CD4-positive, alpha-beta T cell (primary cell): ENCODE measurements at regions not wholly inside any gene's neighbourhood (a gene's known extent, or its start where the extent isn't known, plus 50 kb on each side); places are given as distances from the start of the nearest gene placed in this dataset.

Experiments
- ATAC-seq: fragments of 200-7000 bp; cut with Tn5 transposase; one replicate; pipeline ENCODE4 v1.10.0; 2022; ENCODE audit warnings: mild to moderate bottlenecking; ENCODE audit not compliant: poor library complexity
- CTCF ChIA-PET: fragments of 350-600 bp; sonication (Branson Sonifier 250); formaldehyde crosslinking; loops from one replicate; lab custom pipeline; 2021; ENCODE audit warnings: antibody characterized with exemption, inconsistent platforms; lab: Charles Lee
- POLR2A ChIA-PET: fragments of 350-600 bp; sonication (Branson Sonifier 250); formaldehyde crosslinking; loops from one replicate; lab custom pipeline; 2021; ENCODE audit warnings: antibody characterized with exemption, inconsistent platforms; lab: Charles Lee
- DNase-seq, 14 experiments: peaks; one replicate each; pipeline ENCODE4 v3.0.0-alpha.2; 2013 to 2020; ENCODE audit warnings: mixed read lengths in 2 of 14
- H3K27ac ChIP-seq, 2 donors: one replicate each; pipeline versions ENCODE4 v1.5.1 to v1.7.0; 2013; ENCODE audit warnings: low read length in 2 of 2, low read depth in 1 of 2, mild to moderate bottlenecking in 1 of 2
- H3K27me3 ChIP-seq, 2 experiments: 1 replicate in 1 of 2; 2 replicates in 1 of 2; pipeline versions ENCODE4 v1.6.1 to v1.7.0; 2013; ENCODE audit warnings: low read length in 2 of 2, control low read depth in 1 of 2, mild to moderate bottlenecking in 1 of 2, moderate library complexity in 1 of 2; ENCODE audit not compliant: insufficient read depth in 2 of 2, control insufficient read depth in 1 of 2
- H3K36me3 ChIP-seq: one replicate; pipeline ENCODE4 v1.6.1; 2013; ENCODE audit warnings: low read length, control low read depth; ENCODE audit not compliant: insufficient read depth
- H3K4me1 ChIP-seq: one replicate; pipeline ENCODE4 v1.6.1; 2013; ENCODE audit warnings: low read length, control low read depth; ENCODE audit not compliant: insufficient read depth
- H3K4me3 ChIP-seq: one replicate; pipeline ENCODE4 v1.5.1; 2013; ENCODE audit warnings: mild to moderate bottlenecking, low read length, moderate library complexity
- H3K9me3 ChIP-seq, 2 experiments: 1 replicate in 1 of 2; 2 replicates in 1 of 2; pipeline versions ENCODE4 v1.6.1 to v1.7.0; 2013; ENCODE audit warnings: low read length in 2 of 2, mild to moderate bottlenecking in 2 of 2, control low read depth in 1 of 2, moderate library complexity in 1 of 2; ENCODE audit not compliant: control insufficient read depth in 1 of 2, insufficient read depth in 1 of 2
- H3K27ac Mint-ChIP-seq: one replicate; pipeline ENCODE4 v1.8.0; 2020; ENCODE audit warnings: mixed read lengths
- H3K27me3 Mint-ChIP-seq: one replicate; pipeline ENCODE4 v1.8.0; 2021; ENCODE audit warnings: mixed read lengths
- H3K36me3 Mint-ChIP-seq: one replicate; pipeline ENCODE4 v1.8.0; 2021; ENCODE audit warnings: low read depth, mixed read lengths
- H3K4me1 Mint-ChIP-seq: one replicate; pipeline ENCODE4 v1.8.0; 2021; ENCODE audit warnings: low read depth, mixed read lengths
- H3K4me3 Mint-ChIP-seq: one replicate; pipeline ENCODE4 v1.8.0; 2020; ENCODE audit warnings: mild to moderate bottlenecking, mixed read lengths
- H3K9me3 Mint-ChIP-seq: one replicate; pipeline ENCODE4 v1.8.0; 2020; ENCODE audit warnings: mixed read lengths
- CTCF ChIP-seq: fragments of 200-600 bp; IDR thresholded peaks from one replicate; pipeline ENCODE4 v1.8.0; 2022; ENCODE audit warnings: antibody characterized with exemption, mild to moderate bottlenecking
- intact Hi-C, 2 experiments: fragments of 100-400 bp; cut with DNase I in 1 of 2; cut with micrococcal nuclease in 1 of 2; formaldehyde crosslinking; loops; one replicate each; pipeline versions ENCODE4 v1.15.1 to v1.9.0; 2023 to 2025; cut with DNase I, micrococcal nuclease

- H3K27ac Mint-ChIP-seq: no peak overlapping the region
- no peak for DNase-seq
- ChIA-PET POLR2A (no interaction called here), CTCF (no interaction called here)
- H3K27me3 ChIP-seq: no peaks in the 10 kb centered on the region
- H3K27ac ChIP-seq: no peak overlapping the region
- no peaks in the 10 kb centered on the region for H3K9me3 Mint-ChIP-seq
- H3K36me3 Mint-ChIP-seq: no peaks in the 10 kb centered on the region
- H3K4me1 ChIP-seq: peaks cover 7% of the 10 kb centered on the region
- peaks cover 0 to 6% of the 10 kb centered on the region in 2 experiments for H3K9me3 ChIP-seq
- TF ChIP-seq CTCF: no peak
- H3K4me1 Mint-ChIP-seq: no peaks in the 10 kb centered on the region
- intact Hi-C loops: no loop called here
- no peak overlapping the region for H3K4me3 Mint-ChIP-seq
- no peaks in the 10 kb centered on the region for H3K36me3 ChIP-seq
- ATAC-seq: no peak
- H3K27me3 Mint-ChIP-seq: no peaks in the 10 kb centered on the region
- H3K4me3 ChIP-seq: no peak overlapping the region
Measured at GRCh38 chr2:43102366-43103092, 123.9 kb downstream of the ZFP36L2 start.

GRCh38 chr2:43101751-43102150 lies 124.7 kb downstream of the ZFP36L2 start:
- no peaks in the 10 kb centered on the region for H3K4me1 Mint-ChIP-seq
- ChIA-PET CTCF (no interaction called here), POLR2A (no interaction called here)
- H3K27me3 ChIP-seq: no peaks in the 10 kb centered on the region
- no peak for DNase-seq
- no peaks in the 10 kb centered on the region for H3K36me3 ChIP-seq
- no peaks in the 10 kb centered on the region for H3K27me3 Mint-ChIP-seq
- TF ChIP-seq CTCF: no peak
- H3K27ac Mint-ChIP-seq: no peak overlapping the region
- H3K4me3 Mint-ChIP-seq: no peak overlapping the region
- H3K27ac ChIP-seq: no peak overlapping the region
- intact Hi-C loops: no loop called here
- no peak for ATAC-seq
- no peaks in the 10 kb centered on the region for H3K36me3 Mint-ChIP-seq
- H3K9me3 Mint-ChIP-seq: peaks cover 2% of the 10 kb centered on the region
- H3K4me3 ChIP-seq: no peak overlapping the region
- H3K9me3 ChIP-seq: peaks cover 0 to 8% of the 10 kb centered on the region in 2 experiments
- H3K4me1 ChIP-seq: peaks cover 7% of the 10 kb centered on the region

GRCh38 chr2:43100883-43101662 lies 125.3 kb downstream of the ZFP36L2 start:
- no peak for TF ChIP-seq CTCF
- peaks cover 0 to 11% of the 10 kb centered on the region in 2 experiments for H3K9me3 ChIP-seq
- POLR2A ChIA-PET: no interaction called here
- ATAC-seq (no peak), DNase-seq (no peak)
- peaks cover 2% of the 10 kb centered on the region for H3K9me3 Mint-ChIP-seq
- no peak overlapping the region for H3K27ac Mint-ChIP-seq
- no peak overlapping the region for H3K4me3 ChIP-seq
- CTCF ChIA-PET: no interaction called here
- no peak overlapping the region for H3K4me3 Mint-ChIP-seq
- H3K27ac ChIP-seq: no peak overlapping the region
- H3K4me1 Mint-ChIP-seq: no peaks in the 10 kb centered on the region
- intact Hi-C loops: no loop called here
- peaks cover 4% of the 10 kb centered on the region for H3K4me1 ChIP-seq
- H3K27me3 Mint-ChIP-seq: no peaks in the 10 kb centered on the region
- no peaks in the 10 kb centered on the region for H3K36me3 Mint-ChIP-seq
- no peaks in the 10 kb centered on the region for H3K36me3 ChIP-seq
- H3K27me3 ChIP-seq: no peaks in the 10 kb centered on the region
